ENCODE measurements at regions not wholly inside any gene's neighbourhood (a gene's known extent, or its start where the extent isn't known, plus 50 kb on each side); places are given as distances from the start of the nearest gene placed in this dataset.
"Not testable (repeated sequence)": the region's sequence is repeated elsewhere in the genome, so short reads cannot be mapped to it uniquely, and the experiment has no call there.

- no peak for DNase-seq (ENCODE audit: low read depth)
Observed at GRCh38 chr3:157920822-157921700, 185.2 kb downstream of the SHOX2 start.

- DNase-seq (ENCODE audit: low read depth), result no peak
Observed at GRCh38 chr3:157919319-157919887, 186.8 kb downstream of the SHOX2 start.

- no peak for DNase-seq (ENCODE audit: low read depth)
Observed at GRCh38 chr3:157918402-157918801, 187.8 kb downstream of the SHOX2 start.

- no peak for DNase-seq (ENCODE audit: low read depth)
Observed at GRCh38 chr3:157916672-157917071, 189.5 kb downstream of the SHOX2 start.

- no peak for DNase-seq (ENCODE audit: low read depth)
Observed at GRCh38 chr3:157914882-157915281, 191.3 kb downstream of the SHOX2 start.

GRCh38 chr3:157913741-157914150 lies 192.5 kb downstream of the SHOX2 start:
- peak; percentile 29 for DNase-seq (ENCODE audit: low read depth)

GRCh38 chr3:157912514-157913451 lies 193.4 kb downstream of the SHOX2 start:
- no peak for DNase-seq (ENCODE audit: low read depth)

GRCh38 chr3:157906627-157907026 lies 199.6 kb downstream of the SHOX2 start:
- DNase-seq (ENCODE audit: low read depth), result peak; percentile 47

GRCh38 chr3:157905885-157906284 lies 200.3 kb downstream of the SHOX2 start:
- no peak for DNase-seq (ENCODE audit: low read depth)

- DNase-seq (ENCODE audit: low read depth), result not testable (repeated sequence)
Observed at GRCh38 chr3:157902680-157903079, 203.5 kb downstream of the SHOX2 start.

GRCh38 chr3:157888040-157888439 lies 218.2 kb downstream of the SHOX2 start:
- DNase-seq (ENCODE audit: low read depth), result no peak

- DNase-seq (ENCODE audit: low read depth), result no peak
Observed at GRCh38 chr3:157876556-157876955, 229.7 kb downstream of the SHOX2 start.

- DNase-seq (ENCODE audit: low read depth), result no peak
Observed at GRCh38 chr3:157872902-157873301, 233.3 kb downstream of the SHOX2 start.

- DNase-seq (ENCODE audit: low read depth), result no peak
Observed at GRCh38 chr3:157871838-157872460, 234.3 kb downstream of the SHOX2 start.

GRCh38 chr3:157871248-157871647 lies 235.0 kb downstream of the SHOX2 start:
- no peak for DNase-seq (ENCODE audit: low read depth)

GRCh38 chr3:157868946-157869345 lies 237.3 kb downstream of the SHOX2 start:
- no peak for DNase-seq (ENCODE audit: low read depth)

GRCh38 chr3:157868196-157868595 lies 238.0 kb downstream of the SHOX2 start:
- peak; percentile 61 for DNase-seq (ENCODE audit: low read depth)

GRCh38 chr3:157865352-157866000 lies 240.7 kb downstream of the SHOX2 start:
- DNase-seq (ENCODE audit: low read depth), result no peak

- DNase-seq (ENCODE audit: low read depth), result no peak
Observed at GRCh38 chr3:157861076-157861765, 245.0 kb downstream of the SHOX2 start.

GRCh38 chr3:157859541-157859940 lies 246.7 kb downstream of the SHOX2 start:
- DNase-seq (ENCODE audit: low read depth), result no peak

- no peak for DNase-seq (ENCODE audit: low read depth)
Observed at GRCh38 chr3:157858821-157859220, 247.4 kb downstream of the SHOX2 start.

Measured in GM04504 (cell line).